ENCODE measurements at regions not wholly inside any gene's neighbourhood (a gene's known extent, or its start where the extent isn't known, plus 50 kb on each side); places are given as distances from the start of the nearest gene placed in this dataset.

GRCh38 chr5:2929779-2930178 lies 178.3 kb upstream of the IRX2 start:
- DNase-seq = no peak

- DNase-seq = no peak
These were observed 170.2 kb upstream of the IRX2 start for GRCh38 chr5:2921651-2922050.

DNA sequence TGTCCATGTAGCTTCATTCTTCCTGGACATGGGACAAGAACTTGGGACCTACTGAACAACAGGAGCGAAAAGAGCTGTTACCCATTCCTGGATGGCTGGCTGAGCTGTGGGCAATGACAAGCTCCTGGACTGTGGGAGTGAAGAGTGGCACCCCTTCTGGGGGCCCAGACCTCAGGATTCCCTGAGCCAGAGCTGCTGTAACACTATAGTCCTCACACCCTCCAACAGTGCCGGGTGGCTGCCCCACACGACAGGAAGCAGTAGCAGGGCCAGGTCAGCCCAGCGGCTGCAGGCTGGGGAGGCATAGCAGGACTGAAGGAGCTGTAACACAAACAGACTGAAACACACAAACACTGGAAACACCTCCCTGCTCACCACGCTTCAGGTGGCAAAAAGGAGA lies 169.7 kb upstream of the IRX2 start:
- DNase-seq = no peak

DNA sequence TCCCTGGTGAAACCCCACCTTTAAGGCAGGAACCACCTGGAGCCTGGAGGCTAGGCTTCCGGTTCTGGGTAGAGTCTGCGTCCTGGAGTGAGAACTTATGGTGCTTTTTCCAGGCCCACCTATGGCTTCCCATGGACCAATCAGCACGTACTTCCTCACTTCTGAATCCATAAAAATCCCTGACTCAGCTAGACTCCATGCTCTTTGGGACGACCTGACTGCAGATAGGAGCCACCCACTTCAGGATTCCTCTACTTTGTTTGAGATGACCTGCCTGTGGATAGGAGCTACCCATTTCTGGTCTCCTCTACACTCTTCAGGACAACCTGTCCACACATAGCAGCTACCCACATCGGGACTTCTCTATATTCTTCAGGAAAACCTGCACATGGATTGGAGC lies 168.8 kb upstream of the IRX2 start:
- no peak for DNase-seq

DNA sequence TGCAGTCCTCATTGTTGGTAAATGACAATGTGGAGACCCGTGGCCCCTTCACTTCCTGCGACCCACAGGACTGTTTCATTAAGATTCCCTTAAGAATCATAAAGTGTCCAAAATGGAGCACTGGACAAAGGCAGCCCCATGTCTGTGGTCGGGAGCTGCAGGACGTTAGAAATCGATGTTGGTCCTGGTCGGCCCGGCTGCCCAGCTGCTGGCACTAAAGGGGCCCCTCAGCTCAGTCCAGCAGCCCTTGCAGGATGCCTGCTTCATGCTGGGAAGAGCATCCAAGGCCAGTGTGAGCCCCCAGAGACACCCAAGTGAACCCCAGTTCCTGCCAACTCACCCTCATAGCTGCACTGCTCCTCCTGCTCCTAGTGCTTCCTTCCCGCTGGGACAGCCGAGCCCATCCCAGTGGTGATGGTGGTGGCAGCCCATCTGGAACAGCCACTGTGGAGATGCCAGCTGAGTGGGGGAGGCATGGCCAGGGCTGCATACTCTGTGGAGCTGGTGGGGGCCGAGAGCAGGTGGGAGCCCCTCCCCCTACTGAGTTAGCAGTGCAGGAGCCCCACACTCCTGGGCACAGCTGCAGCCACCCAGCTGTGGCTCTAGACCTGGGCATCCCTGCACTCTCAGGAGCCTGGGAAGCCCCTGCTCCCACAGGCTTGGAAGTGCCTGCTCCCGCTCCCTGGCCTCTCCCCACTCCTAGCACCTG lies 168.0 kb upstream of the IRX2 start:
- DNase-seq = no peak

DNA sequence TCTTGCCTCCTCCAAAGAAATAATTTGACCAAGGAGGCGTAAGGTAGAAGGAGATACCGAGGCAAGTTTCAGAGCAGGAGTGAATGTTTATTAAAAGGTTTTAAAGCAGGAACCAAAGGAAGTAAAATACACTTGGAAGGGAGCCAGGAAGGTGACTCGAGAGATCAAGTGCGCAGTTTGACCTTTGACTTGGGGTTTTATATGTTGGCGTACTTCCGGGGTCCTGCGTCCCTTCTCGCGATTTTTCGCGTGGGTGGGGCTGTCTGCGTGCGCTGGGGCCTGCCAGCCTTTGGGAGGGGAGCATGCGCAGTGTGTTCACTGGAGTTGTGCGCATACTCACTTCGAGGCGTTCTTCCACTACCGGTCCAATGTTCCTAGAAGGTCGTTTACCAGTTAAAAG lies 166.0 kb upstream of the IRX2 start:
- no peak for DNase-seq

DNA sequence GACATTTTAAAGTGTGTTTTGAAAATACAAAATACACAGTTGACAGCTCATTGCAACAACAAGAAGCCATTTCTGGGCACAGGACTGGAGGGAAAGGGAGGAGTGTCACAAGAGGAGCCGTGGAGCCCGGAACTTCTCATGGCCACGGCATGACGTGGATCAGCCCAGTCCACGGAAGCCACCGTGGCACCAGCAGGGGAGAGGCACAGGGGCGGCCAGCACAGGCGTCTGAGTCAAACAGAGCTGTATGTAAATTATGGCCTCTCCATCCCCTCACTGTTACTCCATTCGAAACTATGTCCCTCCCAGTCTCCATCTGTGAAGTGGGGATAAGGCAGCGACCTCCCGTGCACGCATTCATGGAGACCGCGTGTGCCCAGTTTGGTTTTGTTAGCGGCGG lies 165.6 kb upstream of the IRX2 start:
- no peak for DNase-seq

- DNase-seq = no peak
These were observed 164.7 kb upstream of the IRX2 start for GRCh38 chr5:2916076-2916682.

GRCh38 chr5:2914981-2915484 lies 163.6 kb upstream of the IRX2 start:
- no peak for DNase-seq

GRCh38 chr5:2914022-2914661 lies 162.7 kb upstream of the IRX2 start:
- no peak for DNase-seq

- DNase-seq = no peak
These were observed 161.8 kb upstream of the IRX2 start for GRCh38 chr5:2913281-2913680.

DNA sequence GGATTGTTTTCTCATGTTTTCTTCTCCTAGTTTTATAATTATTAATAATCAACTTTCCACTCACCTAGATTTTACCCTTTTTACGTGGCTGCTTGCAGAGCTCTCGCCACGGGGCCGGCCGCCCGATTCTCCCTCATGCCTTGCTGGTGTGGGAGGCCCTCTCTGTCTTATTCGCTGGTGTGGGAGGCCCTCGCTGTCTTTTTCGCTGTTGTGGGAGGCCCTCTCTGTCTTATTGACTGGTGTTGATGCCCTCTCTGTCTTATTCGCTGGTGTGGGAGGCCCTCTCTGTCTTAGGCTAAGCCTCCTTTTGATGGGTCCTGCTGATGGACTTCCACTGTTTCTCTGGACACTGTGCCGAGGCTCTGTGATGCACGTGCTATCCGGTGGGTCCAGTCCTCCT lies 161.3 kb upstream of the IRX2 start:
- DNase-seq = no peak

DNA sequence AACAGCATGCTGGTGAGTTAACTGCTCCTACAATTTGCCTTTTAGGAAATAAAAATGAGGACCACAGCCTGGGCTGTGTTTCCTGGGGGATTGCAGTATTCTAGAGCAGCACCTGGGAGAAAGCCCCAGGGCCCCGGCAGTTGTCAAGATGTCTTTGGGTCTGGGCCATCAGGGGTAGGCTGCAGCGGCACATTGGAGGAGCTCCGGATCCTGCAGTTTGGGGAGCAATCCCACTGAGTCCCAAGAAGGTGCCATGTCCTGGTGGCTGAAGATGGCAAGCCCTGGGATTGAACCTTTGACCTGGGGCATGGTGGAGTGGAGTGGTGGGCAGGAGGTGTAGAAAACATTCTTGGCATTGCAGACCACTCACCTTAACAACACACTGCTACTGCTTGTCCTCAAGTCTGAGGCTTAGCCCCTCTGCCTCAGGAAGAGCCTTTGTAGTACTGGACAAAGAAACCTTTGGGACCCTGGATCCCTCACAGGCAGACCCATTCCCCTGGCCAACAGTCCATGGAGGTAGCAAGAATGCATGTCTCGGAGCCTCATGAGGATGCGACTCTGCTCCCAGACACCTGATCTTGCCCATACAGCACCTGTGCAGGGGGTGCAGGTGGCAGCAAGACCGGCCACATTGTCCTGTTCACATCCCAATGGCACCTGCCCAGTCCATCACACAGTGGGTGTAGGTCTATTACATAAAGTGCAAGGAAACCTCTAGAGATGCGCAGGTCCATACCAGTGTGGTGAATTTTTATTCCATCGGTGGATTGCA lies 159.1 kb upstream of the IRX2 start:
- no peak for DNase-seq

DNA sequence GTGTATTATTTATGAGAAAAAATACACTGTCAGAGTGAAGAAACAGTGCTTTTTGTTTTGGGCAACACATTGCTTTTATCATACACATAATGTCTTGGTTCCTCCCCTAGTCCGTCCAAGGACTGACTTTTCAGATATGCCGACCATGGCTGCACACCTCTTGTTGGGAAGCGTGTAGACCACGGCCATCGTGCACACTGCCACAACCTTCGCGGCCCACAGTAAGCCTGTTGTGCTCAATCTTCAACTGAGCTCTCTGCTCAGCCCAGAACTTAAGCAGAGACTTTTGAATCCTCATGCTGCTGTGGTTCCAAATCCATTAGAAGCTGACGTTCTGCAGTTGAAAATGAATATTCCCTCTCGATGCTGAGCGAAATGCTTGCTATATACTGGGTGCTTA lies 157.6 kb upstream of the IRX2 start:
- no peak for DNase-seq

- DNase-seq = no peak
These were observed 156.6 kb upstream of the IRX2 start for GRCh38 chr5:2908086-2908485.

GRCh38 chr5:2906302-2907090 lies 155.0 kb upstream of the IRX2 start:
- DNase-seq = no peak

GRCh38 chr5:2905741-2906140 lies 154.3 kb upstream of the IRX2 start:
- DNase-seq = no peak

DNA sequence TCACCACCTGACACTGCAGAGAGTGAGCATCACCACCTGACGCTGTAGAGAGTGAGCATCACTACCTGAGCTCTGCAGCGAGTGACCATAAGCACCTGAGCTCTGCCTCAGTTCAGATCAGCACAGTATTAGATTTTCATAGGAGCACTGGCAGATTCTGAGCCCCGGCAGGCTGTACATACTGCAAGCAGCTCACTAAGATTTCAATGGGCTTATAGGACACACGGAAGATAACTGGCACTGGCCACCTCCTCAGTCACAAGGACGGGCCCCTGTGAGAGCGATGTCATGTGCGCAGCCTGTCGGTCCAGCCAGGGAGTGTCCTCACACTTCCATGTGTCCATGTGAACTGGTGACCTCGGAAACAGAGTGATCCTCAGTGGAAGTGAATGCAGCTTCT lies 153.5 kb upstream of the IRX2 start:
- DNase-seq = no peak

DNA sequence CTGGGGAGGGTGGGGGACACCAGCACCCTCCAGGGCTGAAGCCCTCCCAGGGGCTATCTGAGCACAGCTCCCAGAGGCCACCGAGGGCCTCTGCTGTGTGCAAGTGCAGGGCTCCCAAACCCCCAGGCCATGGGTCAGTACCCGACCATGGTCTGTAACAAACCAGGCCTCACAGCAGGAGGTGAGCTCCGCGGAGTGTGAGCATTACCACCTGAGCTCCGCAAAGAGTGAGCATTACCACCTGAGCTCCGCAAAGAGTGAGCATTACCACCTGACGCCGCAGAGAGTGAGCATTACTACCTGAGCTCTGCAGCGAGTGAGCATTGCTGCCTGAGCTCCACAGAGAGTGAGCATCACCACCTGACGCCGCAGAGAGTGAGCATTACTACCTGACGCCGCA lies 152.9 kb upstream of the IRX2 start:
- no peak for DNase-seq

DNA sequence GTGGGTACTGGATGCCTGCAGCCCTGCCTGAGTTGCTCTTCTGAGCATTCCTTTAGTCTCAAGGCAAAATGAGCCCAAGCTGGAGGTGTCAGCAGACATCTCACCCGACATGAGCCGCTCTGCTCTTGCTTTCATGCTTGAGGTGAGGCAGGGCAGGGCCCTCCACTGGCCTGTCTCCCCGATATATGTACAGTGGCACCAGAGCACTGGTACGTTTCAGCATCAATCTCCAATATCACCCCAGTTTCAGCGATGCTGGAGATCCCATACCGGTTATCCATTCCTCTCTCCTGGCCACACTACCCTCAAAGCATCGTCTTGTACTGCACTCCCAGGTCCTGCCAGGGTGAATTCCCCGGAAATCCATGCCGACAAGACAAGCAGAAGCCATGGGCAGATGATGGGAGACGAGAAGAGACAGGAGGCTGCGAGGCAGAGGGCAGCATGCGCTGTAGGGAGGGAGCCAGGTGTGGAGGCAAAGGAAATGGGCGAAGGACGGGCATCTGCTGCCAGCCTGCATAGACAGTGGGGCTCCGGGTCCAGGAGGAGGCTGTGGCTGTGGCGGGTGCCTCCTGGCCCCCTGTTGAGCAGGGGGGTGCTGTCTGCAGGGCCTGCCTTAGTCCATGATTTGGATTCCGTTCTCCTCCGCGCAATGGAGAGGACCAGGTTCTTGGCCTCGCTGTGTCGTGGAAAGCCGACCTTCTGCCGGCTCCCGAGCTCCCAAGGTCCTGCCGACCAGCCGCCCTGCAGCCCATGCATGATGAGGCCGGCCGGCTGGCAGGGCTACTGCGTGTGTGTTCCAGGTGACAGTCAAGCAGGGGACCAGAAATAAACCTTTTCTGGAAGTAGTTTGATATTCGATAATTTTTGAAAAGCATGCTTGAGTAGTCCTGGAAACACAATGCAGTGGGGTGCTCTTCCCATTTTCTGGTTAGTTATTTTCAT lies 152.2 kb upstream of the IRX2 start:
- DNase-seq = no peak

DNA sequence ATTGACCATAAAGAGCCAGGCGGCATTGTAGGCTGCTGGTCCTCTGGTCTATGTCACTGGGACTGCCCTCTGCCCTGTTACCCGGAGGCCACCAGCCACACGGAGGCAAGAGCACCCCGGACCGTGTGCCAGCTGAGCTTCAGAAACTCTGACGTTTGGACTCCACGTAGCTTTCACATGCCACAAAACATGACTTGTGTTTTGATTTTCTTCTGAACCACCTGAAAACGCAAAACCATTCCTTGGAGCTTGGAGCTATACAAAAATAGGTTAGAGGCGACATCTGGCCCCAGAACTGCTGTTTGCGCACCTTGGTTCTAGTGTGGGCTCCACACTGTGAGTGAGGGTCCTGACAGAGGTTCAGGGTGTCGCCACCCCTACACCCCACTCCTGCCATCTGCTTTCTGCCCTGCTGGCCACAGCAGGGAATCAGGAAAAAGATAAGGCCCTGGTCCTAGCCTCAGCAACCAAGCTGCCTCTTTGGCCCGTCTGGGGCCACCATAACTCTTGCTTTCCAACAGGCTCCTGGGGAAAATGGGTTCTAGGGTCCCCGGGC lies 151.3 kb upstream of the IRX2 start:
- DNase-seq = no peak

Measured in NCI-H187 (cell line).